GM19351 (cell line): ENCODE measurements at regions not wholly inside any gene's neighbourhood (a gene's known extent, or its start where the extent isn't known, plus 50 kb on each side); places are given as distances from the start of the nearest gene placed in this dataset.
"Not testable (repeated sequence)": the region's sequence is repeated elsewhere in the genome, so short reads cannot be mapped to it uniquely, and the experiment has no call there.

Experiments used
- ATAC-seq: cut with Tn5 transposase; IDR thresholded peaks from one replicate; pipeline ENCODE4 v1.9.1; 2021; ENCODE audit warnings: mild to moderate bottlenecking, moderate library complexity; ENCODE audit not compliant: unreplicated experiment

GRCh38 chr7:46774515-46774914 is 807.4 kb downstream of the TNS3 start:
- ATAC-seq, result no peak

GRCh38 chr7:46772776-46773175 is 809.1 kb downstream of the TNS3 start:
- no peak for ATAC-seq

- no peak for ATAC-seq
Observed at GRCh38 chr7:46767071-46767470, 814.8 kb downstream of the TNS3 start.

GRCh38 chr7:46764100-46764936 is 817.6 kb downstream of the TNS3 start:
- ATAC-seq, result no peak

- no peak for ATAC-seq
Observed at GRCh38 chr7:46763344-46763743, 818.6 kb downstream of the TNS3 start.

- ATAC-seq, result no peak
Observed at GRCh38 chr7:46759711-46760480, 822.0 kb downstream of the TNS3 start.

- ATAC-seq, result no peak
Observed at GRCh38 chr7:46756996-46757395, 824.9 kb downstream of the TNS3 start.

GRCh38 chr7:46756256-46756655 is 825.7 kb downstream of the TNS3 start:
- no peak for ATAC-seq

GRCh38 chr7:46755120-46756034 is 826.5 kb downstream of the TNS3 start:
- no peak for ATAC-seq

- no peak for ATAC-seq
Observed at GRCh38 chr7:46754140-46754720, 827.7 kb downstream of the TNS3 start.

- ATAC-seq, result no peak
Observed at GRCh38 chr7:46753662-46754061, 828.2 kb downstream of the TNS3 start.

- ATAC-seq, result no peak
Observed at GRCh38 chr7:46752881-46753366, 829.0 kb downstream of the TNS3 start.

GRCh38 chr7:46751927-46752723 is 829.8 kb downstream of the TNS3 start:
- ATAC-seq, result not testable (repeated sequence)

GRCh38 chr7:46751471-46751870 is 830.4 kb upstream of the IGFBP3 start:
- ATAC-seq, result no peak

- ATAC-seq, result no peak
Observed at GRCh38 chr7:46750321-46750865, 829.3 kb upstream of the IGFBP3 start.

- ATAC-seq, result no peak
Observed at GRCh38 chr7:46747869-46748576, 827.0 kb upstream of the IGFBP3 start.

- ATAC-seq, result no peak
Observed at GRCh38 chr7:46746695-46747687, 825.9 kb upstream of the IGFBP3 start.

- ATAC-seq, result no peak
Observed at GRCh38 chr7:46745707-46746090, 824.6 kb upstream of the IGFBP3 start.
